VCaP (cell line): ENCODE measurements at regions not wholly inside any gene's neighbourhood (a gene's known extent, or its start where the extent isn't known, plus 50 kb on each side); places are given as distances from the start of the nearest gene placed in this dataset.

Source experiments
- H3K27ac ChIP-seq: fragments of 450-650 bp; 2 replicates; pipeline ENCODE4 v1.5.1; 2017
- TF ChIP-seq, protein P1 (sequence below): fragments of 450-650 bp; conservative IDR thresholded peaks from 2 replicates; pipeline ENCODE4 v1.5.1; 2017; ENCODE audit warnings: mild to moderate bottlenecking, moderate library complexity

GRCh38 chr11:112639469-112639868 lies 321.8 kb upstream of the NCAM1 start:
- TF ChIP-seq, protein P1, sequence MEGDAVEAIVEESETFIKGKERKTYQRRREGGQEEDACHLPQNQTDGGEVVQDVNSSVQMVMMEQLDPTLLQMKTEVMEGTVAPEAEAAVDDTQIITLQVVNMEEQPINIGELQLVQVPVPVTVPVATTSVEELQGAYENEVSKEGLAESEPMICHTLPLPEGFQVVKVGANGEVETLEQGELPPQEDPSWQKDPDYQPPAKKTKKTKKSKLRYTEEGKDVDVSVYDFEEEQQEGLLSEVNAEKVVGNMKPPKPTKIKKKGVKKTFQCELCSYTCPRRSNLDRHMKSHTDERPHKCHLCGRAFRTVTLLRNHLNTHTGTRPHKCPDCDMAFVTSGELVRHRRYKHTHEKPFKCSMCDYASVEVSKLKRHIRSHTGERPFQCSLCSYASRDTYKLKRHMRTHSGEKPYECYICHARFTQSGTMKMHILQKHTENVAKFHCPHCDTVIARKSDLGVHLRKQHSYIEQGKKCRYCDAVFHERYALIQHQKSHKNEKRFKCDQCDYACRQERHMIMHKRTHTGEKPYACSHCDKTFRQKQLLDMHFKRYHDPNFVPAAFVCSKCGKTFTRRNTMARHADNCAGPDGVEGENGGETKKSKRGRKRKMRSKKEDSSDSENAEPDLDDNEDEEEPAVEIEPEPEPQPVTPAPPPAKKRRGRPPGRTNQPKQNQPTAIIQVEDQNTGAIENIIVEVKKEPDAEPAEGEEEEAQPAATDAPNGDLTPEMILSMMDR, result no peak
- no peak overlapping the region for H3K27ac ChIP-seq

DNA sequence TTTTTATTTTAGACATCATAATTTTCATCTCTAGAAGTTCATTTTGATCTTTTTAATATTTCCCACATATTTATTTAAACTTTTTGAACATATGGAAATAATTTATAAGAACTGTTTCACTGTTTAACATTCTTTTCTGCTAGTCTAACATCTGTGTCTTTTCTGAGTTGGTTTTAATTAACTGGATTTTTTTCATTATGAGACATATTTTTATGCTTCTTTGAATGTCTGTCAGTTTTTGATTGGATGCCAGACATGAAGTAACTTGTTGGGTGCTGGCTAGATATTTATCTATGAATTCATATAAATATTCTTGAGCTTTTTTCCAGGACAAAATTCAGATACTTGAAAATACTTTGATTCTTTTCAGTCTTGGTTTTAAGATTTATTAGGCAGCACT lies 317.8 kb upstream of the NCAM1 start:
- no peak overlapping the region for H3K27ac ChIP-seq
- TF ChIP-seq, protein P1, result no peak

GRCh38 chr11:112644410-112645131 lies 316.6 kb upstream of the NCAM1 start:
- H3K27ac ChIP-seq, result no peak overlapping the region
- TF ChIP-seq, protein P1, result no peak

GRCh38 chr11:112649856-112650255 lies 311.4 kb upstream of the NCAM1 start:
- TF ChIP-seq, protein P1, result no peak
- H3K27ac ChIP-seq, result no peak overlapping the region

GRCh38 chr11:112650527-112650926 lies 310.7 kb upstream of the NCAM1 start:
- TF ChIP-seq, protein P1, result no peak
- no peak overlapping the region for H3K27ac ChIP-seq

DNA sequence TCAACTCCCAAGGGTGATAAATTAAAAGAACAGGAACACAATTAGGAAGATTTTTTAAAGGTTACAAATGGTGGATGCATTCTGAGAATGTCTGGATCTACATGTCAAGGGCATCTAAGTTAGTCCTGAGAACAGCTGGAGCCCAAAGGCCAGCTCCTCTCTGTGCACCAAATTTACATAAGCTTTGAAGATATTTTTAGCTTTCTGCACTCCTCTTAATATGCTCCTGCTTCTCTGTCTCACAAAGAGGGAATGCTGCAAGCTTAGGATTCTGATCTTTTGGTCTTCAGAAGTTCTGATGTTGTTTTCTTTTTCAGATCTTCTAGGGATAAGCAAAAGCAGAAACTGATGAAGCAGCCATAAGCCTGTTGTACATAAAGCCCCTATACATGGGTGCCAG lies 309.8 kb upstream of the NCAM1 start:
- TF ChIP-seq, protein P1, result no peak
- H3K27ac ChIP-seq, result no peak overlapping the region

GRCh38 chr11:112652786-112653390 lies 308.3 kb upstream of the NCAM1 start:
- TF ChIP-seq, protein P1, result no peak

More at GRCh38 chr11:112652786-112653390, 308.3 kb upstream of the NCAM1 start:
- no peak overlapping the region for H3K27ac ChIP-seq
